GM21786 (cell line): ENCODE measurements at regions not wholly inside any gene's neighbourhood (a gene's known extent, or its start where the extent isn't known, plus 50 kb on each side); places are given as distances from the start of the nearest gene placed in this dataset.

Experiments
- ATAC-seq: cut with Tn5 transposase; IDR thresholded peaks from one replicate; pipeline ENCODE4 v1.9.1; 2021; ENCODE audit not compliant: unreplicated experiment

DNA sequence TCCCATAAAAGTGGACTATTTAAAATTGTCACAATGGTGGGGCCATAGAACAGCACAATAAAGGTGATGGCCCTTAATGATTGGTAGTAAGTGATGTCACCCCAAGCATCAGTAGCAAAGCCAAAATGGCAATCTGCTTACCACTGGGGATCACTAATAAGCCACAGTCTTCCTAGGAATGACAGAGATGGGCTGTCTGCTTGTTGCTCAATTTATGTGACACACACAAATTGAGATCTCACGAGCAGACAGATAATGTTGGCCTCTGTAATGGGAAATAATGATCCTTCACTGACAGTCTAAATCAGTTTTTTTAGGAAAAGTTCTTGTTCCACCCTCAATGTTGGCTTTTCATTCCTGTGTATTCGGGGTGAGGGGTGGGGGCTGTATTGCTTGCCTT is 515.1 kb downstream of the BRD1 start:
- ATAC-seq: no peak

DNA sequence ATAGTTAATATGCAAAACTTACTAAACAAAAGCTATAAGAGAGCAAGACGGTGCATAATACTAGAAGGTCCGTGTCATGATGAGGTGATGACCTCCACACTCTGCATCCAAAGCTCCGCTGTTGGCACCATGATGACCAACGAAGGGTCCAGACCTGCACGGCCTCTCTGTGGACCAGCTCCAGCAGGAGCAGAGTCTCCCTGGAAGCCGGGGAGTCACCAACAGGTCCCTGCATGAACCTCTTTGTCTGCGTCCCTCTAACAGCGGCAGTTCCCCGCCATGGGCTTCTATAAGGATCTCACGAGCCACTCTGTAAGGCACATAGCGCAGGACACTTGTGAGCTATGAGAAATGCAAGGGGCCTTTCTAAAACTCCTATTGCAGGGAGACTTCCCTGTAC is 517.3 kb downstream of the BRD1 start:
- ATAC-seq: no peak

DNA sequence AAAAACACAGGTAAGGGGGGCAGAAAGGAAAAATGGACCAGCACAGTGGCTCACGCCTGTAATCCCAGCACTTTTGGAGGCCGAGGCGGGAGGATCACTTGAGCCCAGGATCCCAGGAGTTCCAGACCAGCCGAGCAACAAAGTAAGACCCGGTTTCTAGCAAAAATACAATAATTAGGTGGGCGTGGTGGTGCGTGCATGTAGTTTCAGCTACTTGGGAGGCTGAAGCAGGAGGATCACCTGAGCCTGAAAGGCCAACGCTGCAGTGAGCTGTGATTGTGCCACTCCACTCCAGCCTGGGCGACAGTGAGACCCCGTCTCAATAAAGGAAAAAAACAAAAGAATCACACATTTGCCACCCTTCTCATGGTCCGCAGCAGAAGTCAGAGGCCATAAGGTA is 519.4 kb downstream of the BRD1 start:
- no peak for ATAC-seq

DNA sequence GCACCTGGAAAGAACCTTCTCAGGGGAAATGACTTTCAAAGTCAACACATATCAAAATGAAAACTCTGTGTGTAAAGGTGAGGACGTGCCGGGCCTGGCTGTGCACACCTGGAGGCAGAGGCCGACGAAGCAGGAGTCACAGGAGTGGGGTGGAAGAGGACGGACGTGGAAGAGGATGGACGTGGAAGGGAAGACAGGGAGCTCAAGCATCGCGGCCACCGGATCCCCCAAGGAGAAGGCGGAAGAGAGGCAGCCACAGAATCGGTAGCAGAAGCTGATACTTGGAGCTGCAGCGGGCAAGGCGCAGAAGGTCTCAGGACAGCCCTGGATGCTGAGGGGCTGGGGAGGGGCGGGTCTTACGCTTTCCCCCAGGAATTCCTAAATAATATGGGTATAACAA is 519.8 kb downstream of the BRD1 start:
- no peak for ATAC-seq

DNA sequence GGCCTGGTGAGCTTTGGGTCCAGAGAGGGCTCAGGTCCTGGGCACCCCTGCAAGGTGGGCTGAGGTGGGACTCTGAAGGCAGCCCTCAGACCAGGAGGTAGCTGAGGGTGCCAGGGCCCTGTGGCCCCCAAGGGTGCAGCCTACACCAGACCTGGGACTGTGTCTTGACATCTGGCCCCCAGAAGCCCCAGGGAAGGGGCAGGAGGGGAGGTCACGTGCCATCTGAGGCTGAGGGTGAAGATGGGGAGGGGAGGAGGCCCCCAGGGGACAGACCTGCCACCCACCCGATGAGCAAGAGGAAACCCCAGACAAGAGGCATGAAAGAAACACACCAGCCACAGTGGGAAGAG is 520.2 kb downstream of the BRD1 start:
- no peak for ATAC-seq

DNA sequence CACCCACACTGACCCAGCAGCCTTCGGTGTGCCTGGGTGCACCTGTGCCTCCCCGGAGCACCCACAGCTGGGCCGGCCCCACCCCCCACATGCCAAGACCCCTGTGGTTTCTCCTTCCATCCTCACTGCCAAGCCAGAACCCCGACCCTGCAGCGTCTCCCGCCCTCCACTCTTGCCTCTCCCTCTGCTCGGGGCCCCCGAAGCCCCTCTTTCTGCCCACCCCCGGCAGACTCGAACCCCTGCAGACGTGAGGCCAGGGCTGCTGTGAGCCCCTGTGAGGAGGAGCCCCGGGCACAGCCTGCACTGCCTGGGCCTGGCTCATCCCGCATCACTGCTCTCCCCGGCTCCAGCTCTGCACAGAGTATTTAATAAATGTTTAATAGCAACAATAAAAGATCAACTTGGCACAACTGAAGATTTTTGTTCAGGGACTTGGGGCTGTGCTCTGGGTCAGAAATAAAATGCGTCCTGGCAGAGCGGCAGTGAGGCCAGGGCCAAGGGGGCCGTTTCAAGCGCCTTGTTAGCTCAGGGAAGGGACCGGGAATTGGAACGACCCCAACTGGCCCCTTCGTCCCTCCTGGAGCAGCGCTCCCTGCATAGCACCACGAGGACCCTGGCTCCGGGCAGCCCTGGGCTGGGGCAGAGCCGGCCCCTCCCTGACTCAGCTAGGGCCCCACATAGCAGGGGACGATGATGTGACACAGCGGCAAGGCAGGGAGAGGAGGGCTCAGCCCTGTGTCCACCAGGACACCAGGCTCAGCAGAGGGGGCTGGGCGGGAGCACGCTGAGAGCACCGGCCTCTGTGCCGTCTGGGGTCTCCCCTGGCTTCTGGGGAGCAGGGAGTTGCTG is 520.8 kb downstream of the BRD1 start:
- ATAC-seq: no peak

DNA sequence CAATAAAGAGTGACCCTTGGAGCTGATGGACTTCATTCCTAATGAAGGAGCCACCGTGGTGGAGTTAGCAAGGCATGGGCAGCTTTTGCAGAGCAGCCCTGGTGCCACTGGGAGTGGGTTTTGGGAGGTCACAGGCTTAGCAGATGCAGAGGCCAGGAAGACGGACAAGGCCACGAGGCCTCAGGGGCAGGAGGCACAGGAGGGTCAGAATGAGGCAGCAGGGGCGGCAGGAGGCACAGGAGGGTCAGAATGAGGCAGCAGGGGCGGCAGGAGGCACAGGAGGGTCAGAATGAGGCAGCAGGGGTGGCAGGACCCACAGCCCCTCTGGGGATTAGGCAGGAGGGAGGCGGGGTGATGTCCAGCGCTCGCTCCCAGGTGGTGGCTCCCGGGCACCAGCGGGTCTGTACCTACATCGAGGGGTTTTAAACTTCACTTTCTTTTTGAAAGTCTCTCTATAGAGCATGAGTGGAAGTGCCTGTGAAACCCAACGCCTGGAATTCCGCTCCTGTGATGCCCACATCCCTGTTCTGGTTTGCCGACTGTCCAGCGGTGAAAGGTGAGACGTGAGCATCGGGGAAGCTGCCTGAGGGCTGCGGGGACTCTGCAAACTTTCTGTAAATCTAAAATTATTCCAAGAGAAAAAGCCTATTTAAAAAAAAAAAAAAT is 521.6 kb downstream of the BRD1 start:
- no peak for ATAC-seq

DNA sequence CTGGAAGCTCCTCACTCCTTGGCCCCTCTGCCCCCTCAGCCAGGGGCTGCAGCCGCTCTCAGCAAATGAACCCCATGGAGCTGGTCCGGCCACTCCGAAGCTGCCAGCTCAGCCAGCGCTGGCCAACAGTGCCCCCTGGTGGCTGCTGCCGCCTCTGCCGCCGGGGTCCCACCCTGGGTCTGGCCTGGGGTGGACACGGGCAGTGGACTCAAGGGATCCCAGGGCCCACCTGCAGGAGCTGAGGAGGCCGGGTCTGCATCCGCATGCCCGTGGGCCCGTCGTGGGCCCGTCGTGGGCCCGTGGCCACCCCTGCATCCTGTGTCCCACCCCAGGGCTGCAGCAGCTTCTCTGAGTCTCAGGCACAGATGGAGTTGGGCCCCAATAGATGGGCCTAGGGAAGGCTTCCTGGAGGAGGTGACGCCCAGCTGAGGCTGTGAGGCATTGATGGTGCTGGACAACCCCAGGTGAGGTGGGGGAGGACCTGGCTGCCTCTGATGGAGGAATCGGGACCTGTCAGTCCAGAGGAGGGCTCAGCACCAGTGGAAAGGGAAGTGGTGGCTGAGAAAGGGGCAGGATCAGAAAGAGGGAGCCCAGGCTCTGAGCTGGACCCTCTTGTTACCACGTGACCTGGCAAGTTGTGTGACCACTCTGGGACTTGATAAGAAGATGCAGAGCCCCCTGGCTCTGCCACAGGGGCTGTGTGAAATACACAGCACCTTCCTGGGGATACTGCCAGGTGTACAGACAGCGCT is 522.3 kb downstream of the BRD1 start:
- ATAC-seq: no peak

DNA sequence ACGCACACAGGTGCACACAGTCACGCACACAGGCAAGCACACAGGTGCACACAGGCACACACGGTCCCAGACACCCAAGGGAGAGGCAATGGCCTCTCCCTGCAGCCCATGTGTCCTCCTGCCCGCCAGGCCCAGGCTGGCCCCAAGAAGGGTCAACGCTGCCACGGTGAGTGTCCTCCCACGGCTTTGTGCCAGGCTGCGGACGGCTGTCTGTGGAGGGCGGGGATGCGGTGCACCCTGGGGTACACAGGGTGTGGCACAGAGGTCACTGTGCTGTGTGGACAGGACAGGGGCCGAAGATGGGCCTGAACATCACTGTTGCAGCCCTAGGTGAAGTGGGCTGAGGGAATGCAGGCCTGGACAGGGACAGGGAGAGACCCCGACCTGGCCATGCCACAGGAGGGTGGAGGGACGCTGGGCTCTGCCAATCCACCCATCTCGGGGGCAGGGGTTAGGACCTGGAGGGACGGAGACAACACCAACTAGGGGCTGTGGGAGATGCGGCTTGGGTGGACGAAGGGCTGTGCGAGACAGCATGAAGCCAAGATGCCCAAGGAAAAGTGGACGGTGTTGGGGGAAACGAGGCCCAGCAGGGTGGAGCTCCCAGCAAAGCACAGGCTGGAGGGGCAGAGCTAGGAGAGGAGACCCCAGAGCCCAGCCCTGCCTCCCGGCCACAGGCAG is 523.8 kb downstream of the BRD1 start:
- ATAC-seq: no peak

DNA sequence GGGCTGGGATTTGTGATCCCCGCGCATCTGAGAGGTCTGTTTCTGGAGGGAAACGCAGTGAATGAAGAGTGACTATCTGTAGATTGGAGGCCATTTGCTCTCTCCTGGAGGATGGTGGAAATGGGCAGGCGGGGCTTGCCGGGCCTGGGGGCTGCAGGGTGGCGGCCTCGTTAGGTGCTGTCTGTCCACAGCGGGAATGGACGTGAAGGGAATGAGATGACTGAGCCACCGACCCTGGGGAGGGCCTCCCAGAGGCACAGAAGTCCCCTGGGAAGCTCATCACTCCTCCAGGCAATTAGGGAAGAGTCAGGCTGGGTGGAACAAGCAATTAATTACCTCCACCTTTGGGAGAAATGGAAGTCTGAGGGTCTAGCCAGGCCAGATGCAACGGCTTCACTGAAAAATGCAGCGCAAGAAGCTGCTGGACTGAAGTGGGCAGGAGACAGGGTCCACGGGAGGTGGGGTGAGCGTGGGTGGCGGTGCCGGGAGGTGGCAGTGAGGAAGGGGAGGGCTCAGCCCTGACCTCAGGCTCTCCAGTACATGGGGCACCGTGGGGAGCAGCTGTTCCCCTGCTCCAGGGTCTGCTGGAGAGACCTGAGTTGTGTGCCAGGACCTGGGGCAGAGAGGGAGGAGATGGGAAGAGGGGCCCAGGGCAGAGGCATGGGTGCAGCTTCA is 524.5 kb downstream of the BRD1 start:
- ATAC-seq: no peak

DNA sequence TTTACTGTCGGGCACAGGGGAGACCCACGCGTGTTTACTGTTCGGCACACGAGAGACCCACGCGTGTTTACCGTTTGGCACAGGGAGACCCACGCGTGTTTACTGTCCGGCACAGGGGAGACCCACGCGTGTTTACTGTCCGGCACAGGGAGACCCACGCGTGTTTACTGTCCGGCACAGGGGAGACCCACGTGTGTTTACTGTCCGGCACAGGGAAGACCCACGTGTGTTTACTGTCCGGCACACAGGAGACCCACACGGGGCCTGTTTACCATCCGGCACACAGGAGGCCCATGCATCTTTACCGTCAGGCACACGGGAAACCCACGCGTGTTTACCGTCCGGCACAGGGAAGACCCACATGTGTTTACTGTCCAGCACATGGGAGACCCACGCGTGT is 525.1 kb downstream of the BRD1 start:
- ATAC-seq: no peak

DNA sequence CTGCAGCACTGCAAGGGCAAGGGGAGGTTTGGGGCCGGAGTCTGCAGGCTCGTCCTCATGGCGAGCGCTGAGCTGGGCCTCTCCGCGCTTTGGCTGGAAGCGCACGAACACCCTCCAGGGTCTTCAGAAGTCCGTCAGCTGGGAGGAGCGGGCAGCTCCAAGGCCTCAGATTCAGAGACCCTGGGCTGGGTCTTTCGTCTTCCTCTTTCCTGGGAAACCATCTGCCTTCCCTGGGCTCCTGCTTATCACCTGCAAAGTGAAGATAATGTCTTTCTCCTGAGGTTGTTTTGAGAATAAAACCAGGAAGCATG is 525.6 kb downstream of the BRD1 start:
- ATAC-seq: no peak

DNA sequence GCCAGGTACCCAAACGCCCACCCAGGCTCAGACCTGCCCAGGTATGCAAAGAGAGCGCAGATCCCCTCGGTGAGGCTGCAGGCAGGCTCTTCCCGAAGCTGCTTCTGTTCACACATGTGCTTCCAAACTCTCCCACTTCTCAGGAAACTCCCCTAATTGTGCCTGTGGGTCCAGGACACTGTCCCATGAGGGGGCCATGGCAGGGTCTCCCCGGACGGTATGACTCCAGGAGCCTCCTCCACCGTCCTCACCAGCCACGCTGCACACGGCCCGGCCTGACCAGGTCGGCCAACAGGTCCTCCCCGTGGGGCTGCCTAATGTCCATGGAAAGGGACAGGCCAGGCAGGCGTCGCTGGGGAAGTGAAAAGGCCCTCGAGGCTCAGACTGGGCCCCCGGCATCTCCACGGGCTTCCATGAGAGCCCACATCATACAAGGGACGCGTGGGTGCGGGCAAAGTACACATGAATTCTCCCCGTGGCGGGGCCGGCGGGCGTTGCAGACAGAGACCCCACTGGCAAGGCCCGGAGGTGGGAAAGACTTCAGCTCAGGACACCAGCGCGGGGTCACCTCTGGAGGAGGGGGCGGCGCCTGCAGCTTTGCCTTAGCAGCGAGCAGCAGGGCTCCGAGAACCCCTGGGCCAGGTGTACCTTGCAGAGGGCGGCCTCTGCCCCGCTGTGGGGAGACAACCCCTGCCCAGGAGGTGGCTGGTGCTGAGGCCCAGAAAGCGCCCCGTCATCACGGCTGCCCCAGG is 526.1 kb downstream of the BRD1 start:
- ATAC-seq: no peak

DNA sequence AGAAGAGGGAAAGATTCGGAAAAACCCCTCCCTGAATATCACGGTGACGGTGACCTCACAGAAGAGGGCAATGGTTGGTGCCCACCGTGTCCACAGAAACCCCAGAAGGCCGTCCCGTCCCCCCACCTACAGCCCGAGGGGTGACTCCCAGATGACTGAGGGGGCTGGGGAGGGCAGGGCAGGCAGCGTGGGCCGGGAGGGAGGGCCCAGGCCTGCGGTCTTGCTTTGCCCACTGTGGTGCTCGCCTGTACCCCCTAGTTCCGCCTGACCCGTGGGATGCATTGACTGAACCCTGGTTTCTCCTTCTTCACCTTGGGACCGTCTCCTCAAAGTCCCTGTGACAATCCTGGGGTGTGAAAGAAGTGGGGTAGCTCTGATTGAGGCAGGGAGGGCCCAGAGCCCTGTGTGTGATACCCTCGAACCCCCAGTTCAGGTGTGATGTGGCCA is 526.7 kb downstream of the BRD1 start:
- no peak for ATAC-seq

DNA sequence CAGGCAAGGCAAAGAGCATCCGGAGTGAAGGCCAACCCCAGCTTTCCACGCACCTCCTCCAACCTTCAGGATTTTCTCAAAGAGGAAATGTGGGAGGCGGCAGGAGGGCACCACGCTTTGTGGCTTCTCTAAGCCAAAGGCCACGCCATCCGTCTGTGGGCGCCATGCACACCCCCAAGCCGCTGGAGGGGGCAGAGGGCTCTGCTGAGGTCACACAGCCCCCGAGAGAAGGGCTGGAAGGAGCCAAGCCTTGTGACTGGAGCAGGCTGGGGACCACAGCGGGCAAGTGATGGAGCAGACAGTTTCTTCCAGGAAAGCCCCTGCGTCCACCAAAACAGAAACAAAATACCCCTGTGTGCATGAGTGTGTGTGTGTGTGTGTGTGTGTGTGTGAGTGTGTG is 527.4 kb downstream of the BRD1 start:
- ATAC-seq: no peak

DNA sequence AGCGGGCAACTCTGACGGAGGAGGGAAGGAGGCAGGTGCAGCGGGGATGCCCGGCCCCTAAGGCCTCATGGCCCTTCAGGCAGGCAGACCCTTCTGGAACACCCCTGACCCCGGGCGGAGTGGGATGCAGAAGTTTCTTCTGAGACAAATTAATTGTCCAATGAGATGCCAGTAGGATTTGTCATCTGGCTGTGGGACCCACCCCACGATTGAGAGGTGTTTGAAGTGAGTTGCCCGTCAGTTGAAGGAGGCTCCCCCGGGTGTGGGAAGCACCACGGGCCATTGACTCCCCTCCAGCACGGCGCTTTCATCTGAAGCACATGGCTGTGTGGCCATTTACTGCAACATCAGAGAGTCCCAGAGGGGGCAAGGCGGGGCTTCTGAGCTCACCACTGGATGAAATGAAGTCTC is 527.8 kb downstream of the BRD1 start:
- no peak for ATAC-seq

DNA sequence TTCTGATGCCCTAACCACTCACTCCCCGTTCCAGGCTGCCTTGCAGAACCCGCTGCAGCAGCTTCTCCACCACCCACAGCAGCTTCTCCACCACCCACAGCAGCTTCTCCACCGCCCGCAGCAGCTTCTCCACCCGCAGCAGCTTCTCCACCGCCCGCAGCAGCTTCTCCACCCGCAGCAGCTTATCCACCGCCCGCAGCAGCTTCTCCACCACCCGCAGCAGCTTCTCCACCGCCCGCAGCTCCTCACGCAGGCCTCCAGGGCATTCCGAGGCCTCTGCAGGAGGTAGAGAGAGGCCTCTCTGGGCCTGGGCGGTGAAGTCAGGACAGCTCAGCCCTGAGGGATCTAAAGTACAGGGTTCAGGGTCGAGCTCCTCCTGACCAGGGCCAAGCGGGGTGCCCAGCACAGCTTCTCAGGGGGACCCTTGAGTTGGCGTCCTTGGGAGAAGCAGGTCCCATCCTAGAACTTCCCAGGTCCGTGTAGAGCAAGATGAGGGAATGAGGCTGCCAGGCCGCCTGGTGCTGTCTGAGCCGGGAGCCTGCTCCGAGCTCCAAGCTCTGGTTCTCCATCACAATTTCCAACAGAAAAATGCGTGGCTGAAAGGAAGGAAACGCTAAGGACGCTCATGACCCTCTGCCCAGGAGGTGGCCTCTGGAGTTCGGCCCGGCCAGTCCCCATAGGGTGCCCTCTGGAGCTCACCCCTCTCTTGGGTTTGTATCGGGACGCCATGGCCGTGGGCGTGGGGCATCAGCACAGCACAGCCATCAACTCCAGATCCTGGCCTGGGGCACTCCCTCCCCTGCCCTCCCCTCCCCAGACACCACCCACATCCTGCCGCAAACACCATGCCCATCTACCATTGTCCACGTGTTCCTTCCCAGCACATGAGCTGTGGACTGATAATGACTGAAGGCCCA is 528.6 kb downstream of the BRD1 start:
- ATAC-seq: no peak

DNA sequence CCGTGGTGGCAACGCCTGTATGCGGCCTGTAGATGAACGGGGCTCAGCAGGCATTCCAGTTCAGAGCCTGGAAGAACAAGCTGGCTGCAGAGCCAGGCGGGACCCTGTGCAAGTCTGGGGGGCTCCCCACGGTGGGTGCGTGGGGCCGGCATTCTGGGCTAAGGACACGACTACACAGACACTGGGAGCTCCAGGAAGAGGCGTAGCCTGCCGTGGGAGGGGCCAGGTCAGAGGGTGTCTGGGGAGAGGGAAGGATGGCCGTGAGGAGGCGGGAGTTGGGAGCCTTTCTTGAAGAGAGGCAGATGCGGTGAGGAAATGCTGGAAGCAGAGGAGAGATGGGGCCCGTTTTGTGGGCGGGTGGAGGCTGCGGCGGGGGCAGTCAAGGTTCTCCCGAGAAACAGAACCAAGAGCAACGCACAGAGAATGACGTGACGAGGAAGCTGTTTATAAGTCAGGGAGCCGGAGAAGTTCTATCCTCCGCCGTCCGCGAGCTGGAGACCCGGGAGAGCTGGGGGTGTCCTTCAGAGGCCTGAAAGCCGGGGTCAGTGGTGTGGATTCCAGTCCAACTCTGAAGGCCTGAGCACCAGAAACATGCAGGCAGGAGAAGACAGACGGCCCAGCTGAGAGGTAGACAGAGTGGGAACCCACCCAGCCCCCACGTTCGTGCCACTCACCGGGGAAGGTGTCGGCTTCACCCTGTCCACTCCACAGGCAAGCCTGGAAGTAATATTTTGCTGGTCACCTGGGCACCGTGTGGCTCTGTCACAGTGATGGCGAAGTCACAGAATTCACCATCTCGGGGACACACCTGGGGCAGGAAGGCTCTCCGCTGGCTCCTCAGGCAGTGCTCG is 529.6 kb downstream of the BRD1 start:
- no peak for ATAC-seq
